ENCODE measurements at regions not wholly inside any gene's neighbourhood (a gene's known extent, or its start where the extent isn't known, plus 50 kb on each side); places are given as distances from the start of the nearest gene placed in this dataset.

GRCh38 chrX:16511796-16512776 is 137.9 kb upstream of the S100G start:
- Histone ChIP-seq H3K27ac (ENCODE audit: low read depth, low read length) (no peak overlapping the region), H2BK5ac (ENCODE audit: low read length) (no peak overlapping the region), H3K56ac (ENCODE audit: low read length) (no peak overlapping the region), H3K4ac (ENCODE audit: low read depth, low read length) (no peak overlapping the region), H3K4me1 (ENCODE audit: control insufficient read depth, low read depth, low read length) (no peaks in the 10 kb centered on the region), H3K79me2 (ENCODE audit: control insufficient read depth, insufficient read depth, low read length) (no peaks in the 10 kb centered on the region), H3K79me1 (ENCODE audit: low read length) (no peaks in the 10 kb centered on the region), H4K8ac (ENCODE audit: low read depth, low read length) (no peak overlapping the region), H3K36me3 (ENCODE audit: control insufficient read depth, insufficient read depth, low read length) (no peaks in the 10 kb centered on the region), H3K9ac (ENCODE audit: low read length) (no peak overlapping the region), H4K5ac (ENCODE audit: low read length) (no peak overlapping the region), H2BK120ac (ENCODE audit: low read depth, low read length) (no peak overlapping the region), H2AK5ac (ENCODE audit: low read length) (no peak overlapping the region), H3K4me2 (ENCODE audit: low read length) (no peak overlapping the region), H2BK15ac (replicated peaks; ENCODE audit: low read depth) (no peak overlapping the region), H3K23ac (ENCODE audit: low read length) (no peak overlapping the region), H3K4me3 (ENCODE audit: low read length) (no peak overlapping the region), H3K18ac (ENCODE audit: low read length) (no peak overlapping the region), H3K27me3 (ENCODE audit: insufficient read depth, low read length, poor library complexity) (no peaks in the 10 kb centered on the region)
- DNase-seq = no peak
- WGBS (ENCODE audit: extremely low coverage, insufficient coverage, low lambda C conversion rate) = no CpG with 5 or more reads among the region's 11 CpGs

GRCh38 chrX:16516232-16516876 is 133.6 kb upstream of the S100G start:
- WGBS (ENCODE audit: extremely low coverage, insufficient coverage, low lambda C conversion rate) = no CpG with 5 or more reads among the region's 3 CpGs
- no peak overlapping the region for H4K5ac ChIP-seq (ENCODE audit: low read length)

GRCh38 chrX:16517039-16517605 is 132.8 kb upstream of the S100G start:
- Histone ChIP-seq H3K18ac (ENCODE audit: low read length) (no peak overlapping the region), H3K79me1 (ENCODE audit: low read length) (no peaks in the 10 kb centered on the region), H3K4me3 (ENCODE audit: low read length) (no peak overlapping the region), H3K27ac (ENCODE audit: low read depth, low read length) (no peak overlapping the region), H2BK5ac (ENCODE audit: low read length) (no peak overlapping the region), H3K4me1 (ENCODE audit: control insufficient read depth, low read depth, low read length) (no peaks in the 10 kb centered on the region), H2AK5ac (ENCODE audit: low read length) (no peak overlapping the region), H3K36me3 (ENCODE audit: control insufficient read depth, insufficient read depth, low read length) (no peaks in the 10 kb centered on the region), H3K4me2 (ENCODE audit: low read length) (no peak overlapping the region), H3K56ac (ENCODE audit: low read length) (no peak overlapping the region), H3K9ac (ENCODE audit: low read length) (no peak overlapping the region), H2BK15ac (replicated peaks; ENCODE audit: low read depth) (no peak overlapping the region), H4K8ac (ENCODE audit: low read depth, low read length) (no peak overlapping the region), H3K23ac (ENCODE audit: low read length) (no peak overlapping the region), H3K79me2 (ENCODE audit: control insufficient read depth, insufficient read depth, low read length) (no peaks in the 10 kb centered on the region), H2BK120ac (ENCODE audit: low read depth, low read length) (no peak overlapping the region), H4K5ac (ENCODE audit: low read length) (no peak overlapping the region), H3K27me3 (ENCODE audit: insufficient read depth, low read length, poor library complexity) (no peaks in the 10 kb centered on the region), H3K4ac (ENCODE audit: low read depth, low read length) (no peak overlapping the region)
- no CpG with 5 or more reads among the region's 2 CpGs for WGBS (ENCODE audit: extremely low coverage, insufficient coverage, low lambda C conversion rate)
- no peak for DNase-seq

More at GRCh38 chrX:16516232-16516876, 133.6 kb upstream of the S100G start:
- Histone ChIP-seq H3K4me2 (ENCODE audit: low read length) (no peak overlapping the region), H3K27ac (ENCODE audit: low read depth, low read length) (no peak overlapping the region), H2BK5ac (ENCODE audit: low read length) (no peak overlapping the region), H3K4ac (ENCODE audit: low read depth, low read length) (no peak overlapping the region), H3K4me3 (ENCODE audit: low read length) (no peak overlapping the region), H3K18ac (ENCODE audit: low read length) (no peak overlapping the region), H3K4me1 (ENCODE audit: control insufficient read depth, low read depth, low read length) (no peaks in the 10 kb centered on the region), H2BK120ac (ENCODE audit: low read depth, low read length) (no peak overlapping the region), H3K27me3 (ENCODE audit: insufficient read depth, low read length, poor library complexity) (no peaks in the 10 kb centered on the region), H3K79me1 (ENCODE audit: low read length) (no peaks in the 10 kb centered on the region), H3K9ac (ENCODE audit: low read length) (no peak overlapping the region), H3K36me3 (ENCODE audit: control insufficient read depth, insufficient read depth, low read length) (no peaks in the 10 kb centered on the region), H2AK5ac (ENCODE audit: low read length) (no peak overlapping the region), H3K56ac (ENCODE audit: low read length) (no peak overlapping the region), H2BK15ac (replicated peaks; ENCODE audit: low read depth) (no peak overlapping the region), H3K23ac (ENCODE audit: low read length) (no peak overlapping the region), H4K8ac (ENCODE audit: low read depth, low read length) (no peak overlapping the region), H3K79me2 (ENCODE audit: control insufficient read depth, insufficient read depth, low read length) (no peaks in the 10 kb centered on the region)
- DNase-seq = no peak

GRCh38 chrX:16518131-16518530 is 131.8 kb upstream of the S100G start:
- Histone ChIP-seq H2AK5ac (ENCODE audit: low read length) (no peak overlapping the region), H3K79me2 (ENCODE audit: control insufficient read depth, insufficient read depth, low read length) (no peaks in the 10 kb centered on the region), H2BK5ac (ENCODE audit: low read length) (no peak overlapping the region), H3K27me3 (ENCODE audit: insufficient read depth, low read length, poor library complexity) (no peaks in the 10 kb centered on the region), H2BK15ac (replicated peaks; ENCODE audit: low read depth) (no peak overlapping the region), H2BK120ac (ENCODE audit: low read depth, low read length) (no peak overlapping the region), H3K27ac (ENCODE audit: low read depth, low read length) (no peak overlapping the region), H3K23ac (ENCODE audit: low read length) (no peak overlapping the region), H3K18ac (ENCODE audit: low read length) (no peak overlapping the region), H3K4me2 (ENCODE audit: low read length) (no peak overlapping the region), H4K8ac (ENCODE audit: low read depth, low read length) (no peak overlapping the region), H3K56ac (ENCODE audit: low read length) (no peak overlapping the region), H4K5ac (ENCODE audit: low read length) (no peak overlapping the region), H3K4me3 (ENCODE audit: low read length) (no peak overlapping the region), H3K4ac (ENCODE audit: low read depth, low read length) (no peak overlapping the region), H3K9ac (ENCODE audit: low read length) (no peak overlapping the region), H3K4me1 (ENCODE audit: control insufficient read depth, low read depth, low read length) (no peaks in the 10 kb centered on the region), H3K79me1 (ENCODE audit: low read length) (no peaks in the 10 kb centered on the region), H3K36me3 (ENCODE audit: control insufficient read depth, insufficient read depth, low read length) (no peaks in the 10 kb centered on the region)
- WGBS (ENCODE audit: extremely low coverage, insufficient coverage, low lambda C conversion rate) = no CpG with 5 or more reads among the region's 3 CpGs
- DNase-seq = no peak

- H3K27ac ChIP-seq (ENCODE audit: low read depth, low read length) = no peak overlapping the region
- H3K27me3 ChIP-seq (ENCODE audit: insufficient read depth, low read length, poor library complexity) = no peaks in the 10 kb centered on the region
- H3K23ac ChIP-seq (ENCODE audit: low read length) = no peak overlapping the region
- H3K79me2 ChIP-seq (ENCODE audit: control insufficient read depth, insufficient read depth, low read length) = no peaks in the 10 kb centered on the region
- WGBS (ENCODE audit: extremely low coverage, insufficient coverage, low lambda C conversion rate) = no CpG with 5 or more reads among the region's 1 CpG
- H3K4me2 ChIP-seq (ENCODE audit: low read length) = no peak overlapping the region
- no peaks in the 10 kb centered on the region for H3K36me3 ChIP-seq (ENCODE audit: control insufficient read depth, insufficient read depth, low read length)
- no peak overlapping the region for H3K9ac ChIP-seq (ENCODE audit: low read length)
- no peak overlapping the region for H3K56ac ChIP-seq (ENCODE audit: low read length)
- no peak overlapping the region for H4K5ac ChIP-seq (ENCODE audit: low read length)
- H3K18ac ChIP-seq (ENCODE audit: low read length) = no peak overlapping the region
- H2BK15ac ChIP-seq (replicated peaks; ENCODE audit: low read depth) = no peak overlapping the region
- no peak overlapping the region for H3K4ac ChIP-seq (ENCODE audit: low read depth, low read length)
- no peaks in the 10 kb centered on the region for H3K4me1 ChIP-seq (ENCODE audit: control insufficient read depth, low read depth, low read length)
- H3K4me3 ChIP-seq (ENCODE audit: low read length) = no peak overlapping the region
- no peaks in the 10 kb centered on the region for H3K79me1 ChIP-seq (ENCODE audit: low read length)
- H2BK5ac ChIP-seq (ENCODE audit: low read length) = no peak overlapping the region
- no peak overlapping the region for H2BK120ac ChIP-seq (ENCODE audit: low read depth, low read length)
- no peak for DNase-seq
- no peak overlapping the region for H2AK5ac ChIP-seq (ENCODE audit: low read length)
- no peak overlapping the region for H4K8ac ChIP-seq (ENCODE audit: low read depth, low read length)
These were observed 125.6 kb upstream of the S100G start for GRCh38 chrX:16524316-16524715.
